GM13976 (cell line): ENCODE measurements at regions not wholly inside any gene's neighbourhood (a gene's known extent, or its start where the extent isn't known, plus 50 kb on each side); places are given as distances from the start of the nearest gene placed in this dataset.

Experiments
- DNase-seq: peaks from one replicate; pipeline ENCODE4 v3.0.0; 2012; ENCODE audit warnings: low spot score
- in situ Hi-C: fragments of 300-500 bp; cut with MboI; formaldehyde crosslinking; loops from one replicate; pipeline ENCODE4 v1.12.0; 2022; ENCODE audit warnings: low sequenced_read_pairs, mixed read lengths, inconsistent platforms; ENCODE audit not compliant: unreplicated experiment
- TF ChIP-seq, protein P1 (sequence below): IDR thresholded peaks from 2 replicates; pipeline ENCODE4 v1.5.1; 2012; ENCODE audit warnings: borderline replicate concordance, mild to moderate bottlenecking; ENCODE audit not compliant: insufficient read depth; ENCODE audit errors: extremely low read depth, missing control alignments, control extremely low read depth

DNA sequence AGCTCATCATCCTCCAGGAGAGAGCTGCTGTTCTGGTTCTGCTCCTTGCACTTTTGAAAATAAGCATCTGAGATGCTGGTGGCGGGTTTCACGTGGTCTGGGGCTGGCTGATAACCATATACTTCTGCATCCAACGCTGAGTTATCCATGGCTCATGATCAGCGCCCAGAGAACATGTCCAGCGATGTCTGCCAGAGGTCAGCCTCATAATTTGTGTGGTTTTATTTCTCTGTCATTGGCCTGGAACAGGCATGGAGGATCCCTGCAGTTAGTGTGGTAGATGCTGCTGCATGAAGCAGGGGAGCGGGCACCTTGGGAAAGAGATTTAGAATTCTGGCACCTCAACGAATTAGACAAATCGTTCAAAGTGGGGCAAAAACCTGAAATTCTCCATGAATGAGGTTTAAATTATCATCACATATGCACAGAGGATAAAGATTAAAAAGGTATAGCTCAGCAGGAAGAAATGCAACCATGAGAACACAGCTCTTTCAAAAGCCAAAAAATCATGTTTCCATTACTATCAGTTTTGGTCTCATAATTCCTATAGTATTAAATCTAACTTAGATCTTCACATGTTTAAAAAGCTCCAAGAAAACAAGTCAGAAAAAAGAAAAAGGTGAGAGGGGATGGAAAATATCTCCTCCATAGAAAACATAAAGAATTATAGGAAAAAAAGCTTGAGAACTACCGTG is 157.2 kb downstream of the SOD2 start:
- in situ Hi-C loops: no loop called here
- DNase-seq: no peak
- TF ChIP-seq, protein P1, sequence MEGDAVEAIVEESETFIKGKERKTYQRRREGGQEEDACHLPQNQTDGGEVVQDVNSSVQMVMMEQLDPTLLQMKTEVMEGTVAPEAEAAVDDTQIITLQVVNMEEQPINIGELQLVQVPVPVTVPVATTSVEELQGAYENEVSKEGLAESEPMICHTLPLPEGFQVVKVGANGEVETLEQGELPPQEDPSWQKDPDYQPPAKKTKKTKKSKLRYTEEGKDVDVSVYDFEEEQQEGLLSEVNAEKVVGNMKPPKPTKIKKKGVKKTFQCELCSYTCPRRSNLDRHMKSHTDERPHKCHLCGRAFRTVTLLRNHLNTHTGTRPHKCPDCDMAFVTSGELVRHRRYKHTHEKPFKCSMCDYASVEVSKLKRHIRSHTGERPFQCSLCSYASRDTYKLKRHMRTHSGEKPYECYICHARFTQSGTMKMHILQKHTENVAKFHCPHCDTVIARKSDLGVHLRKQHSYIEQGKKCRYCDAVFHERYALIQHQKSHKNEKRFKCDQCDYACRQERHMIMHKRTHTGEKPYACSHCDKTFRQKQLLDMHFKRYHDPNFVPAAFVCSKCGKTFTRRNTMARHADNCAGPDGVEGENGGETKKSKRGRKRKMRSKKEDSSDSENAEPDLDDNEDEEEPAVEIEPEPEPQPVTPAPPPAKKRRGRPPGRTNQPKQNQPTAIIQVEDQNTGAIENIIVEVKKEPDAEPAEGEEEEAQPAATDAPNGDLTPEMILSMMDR: no peak

DNA sequence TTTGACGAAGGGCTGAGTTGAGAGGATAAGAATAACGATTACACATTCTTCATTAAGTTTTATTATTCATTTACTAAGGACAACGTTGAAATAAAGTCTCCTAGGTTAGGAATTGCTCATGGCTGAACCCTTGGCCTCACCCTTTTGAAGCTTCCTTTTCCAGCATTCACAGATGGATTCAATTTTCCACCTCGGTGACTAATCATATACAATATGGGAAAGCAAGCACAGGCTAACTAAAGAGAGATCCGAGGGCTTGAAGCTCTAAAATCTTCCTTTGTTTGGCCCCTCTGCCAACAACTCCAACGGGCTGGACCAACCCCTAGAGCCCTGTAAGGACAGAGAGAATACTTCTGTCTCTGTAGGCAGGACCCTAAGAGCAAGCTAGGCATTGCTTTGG is 159.5 kb downstream of the SOD2 start:
- DNase-seq: no peak
- in situ Hi-C loops: no loop called here
- TF ChIP-seq, protein P1: no peak

DNA sequence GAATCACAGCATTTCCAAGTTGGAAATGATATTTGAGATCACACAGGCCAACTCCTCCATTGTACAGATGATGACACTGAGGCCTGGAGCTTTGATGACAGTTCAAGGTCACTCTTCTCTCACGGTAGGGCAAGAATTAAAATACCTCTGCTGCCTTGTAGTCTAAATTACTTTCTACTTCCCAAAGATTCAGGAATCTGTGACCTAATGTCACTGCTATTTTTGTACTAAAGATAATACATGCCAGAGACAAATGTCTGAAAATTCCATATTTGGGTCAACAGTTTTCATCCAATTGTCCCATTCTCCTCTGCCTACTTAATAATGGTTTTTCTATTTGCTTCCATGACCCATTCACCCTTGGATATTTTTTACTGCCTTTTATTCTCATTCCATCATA is 160.0 kb downstream of the SOD2 start:
- TF ChIP-seq, protein P1: no peak
- DNase-seq: no peak
- in situ Hi-C loops: no loop called here

GRCh38 chr6:159532155-159532554 is 160.9 kb downstream of the SOD2 start:
- in situ Hi-C loops: no loop called here
- TF ChIP-seq, protein P1: no peak
- DNase-seq: no peak

GRCh38 chr6:159529934-159530333 is 163.1 kb downstream of the SOD2 start:
- DNase-seq: no peak
- TF ChIP-seq, protein P1: no peak
- in situ Hi-C loops: no loop called here

- in situ Hi-C loops: no loop called here
- DNase-seq: no peak
- TF ChIP-seq, protein P1: no peak
Measured at GRCh38 chr6:159527351-159527750, 165.7 kb downstream of the SOD2 start.
